ENCODE measurements at regions not wholly inside any gene's neighbourhood (a gene's known extent, or its start where the extent isn't known, plus 50 kb on each side); places are given as distances from the start of the nearest gene placed in this dataset.

DNA sequence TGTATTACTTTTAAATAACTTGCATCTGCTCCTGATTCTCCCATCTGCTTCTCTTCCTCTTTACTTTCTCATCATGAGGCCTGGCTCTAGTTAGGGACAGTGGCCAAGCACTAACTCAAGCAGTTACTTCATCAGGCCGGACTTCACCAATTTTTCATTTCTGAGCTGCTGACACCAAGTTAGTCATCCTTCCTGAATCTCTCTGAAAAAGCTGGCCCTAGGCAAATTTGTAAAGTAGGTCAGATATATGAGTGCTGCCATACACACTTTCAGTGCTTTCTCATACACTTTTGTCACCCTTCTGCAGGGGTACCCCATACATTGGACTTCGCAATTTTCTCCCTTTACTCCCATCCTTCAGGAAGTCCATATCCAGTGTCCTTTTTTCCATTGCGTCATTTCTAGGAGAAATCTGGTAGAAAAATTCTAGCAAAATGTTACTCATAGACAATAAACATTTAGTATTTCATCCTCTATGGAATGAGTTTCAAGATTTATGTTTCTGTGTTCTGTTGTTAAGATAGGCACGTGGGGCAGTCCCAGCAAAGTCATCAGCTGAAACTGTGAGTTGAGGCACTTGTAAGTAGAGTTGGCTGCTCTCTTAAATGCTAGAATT lies 276.8 kb upstream of the TMPO start:
- no peaks in the 10 kb centered on the region for H3K4me1 ChIP-seq (ENCODE audit: insufficient read depth, low read length)
- no peaks in the 10 kb centered on the region for H3K27me3 ChIP-seq (ENCODE audit: insufficient read depth, low read length)
- H3K4me3 ChIP-seq (ENCODE audit: low read length) = no peak overlapping the region
- H3K9me3 ChIP-seq (ENCODE audit: low read depth, low read length) = no peaks in the 10 kb centered on the region

DNA sequence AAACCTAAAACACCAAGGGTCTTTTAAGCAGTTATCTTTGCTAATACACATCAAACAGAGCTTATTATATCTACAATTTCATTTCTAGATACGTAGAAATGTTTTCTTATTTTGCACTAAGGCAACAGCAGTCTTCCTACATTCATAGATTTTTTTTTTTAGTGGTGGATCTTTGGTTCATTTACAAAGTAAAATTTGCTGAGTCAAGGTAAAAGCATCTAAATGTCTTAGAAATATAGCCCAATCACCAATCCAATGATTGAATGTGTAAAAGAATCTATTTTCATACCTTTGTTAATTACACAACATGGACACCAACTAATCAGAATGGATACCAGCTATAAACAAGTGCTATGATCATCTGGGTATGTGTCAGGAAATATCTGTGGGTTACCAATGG lies 272.2 kb upstream of the TMPO start:
- Histone ChIP-seq H3K9me3 (ENCODE audit: low read depth, low read length) (no peaks in the 10 kb centered on the region), H3K27me3 (ENCODE audit: insufficient read depth, low read length) (no peaks in the 10 kb centered on the region), H3K4me3 (ENCODE audit: low read length) (no peak overlapping the region), H3K4me1 (ENCODE audit: insufficient read depth, low read length) (no peaks in the 10 kb centered on the region)

- Histone ChIP-seq H3K4me1 (ENCODE audit: insufficient read depth, low read length) (no peaks in the 10 kb centered on the region), H3K27me3 (ENCODE audit: insufficient read depth, low read length) (no peaks in the 10 kb centered on the region), H3K4me3 (ENCODE audit: low read length) (no peak overlapping the region), H3K9me3 (ENCODE audit: low read depth, low read length) (no peaks in the 10 kb centered on the region)
These were observed 271.3 kb upstream of the TMPO start for GRCh38 chr12:98244136-98244535.

DNA sequence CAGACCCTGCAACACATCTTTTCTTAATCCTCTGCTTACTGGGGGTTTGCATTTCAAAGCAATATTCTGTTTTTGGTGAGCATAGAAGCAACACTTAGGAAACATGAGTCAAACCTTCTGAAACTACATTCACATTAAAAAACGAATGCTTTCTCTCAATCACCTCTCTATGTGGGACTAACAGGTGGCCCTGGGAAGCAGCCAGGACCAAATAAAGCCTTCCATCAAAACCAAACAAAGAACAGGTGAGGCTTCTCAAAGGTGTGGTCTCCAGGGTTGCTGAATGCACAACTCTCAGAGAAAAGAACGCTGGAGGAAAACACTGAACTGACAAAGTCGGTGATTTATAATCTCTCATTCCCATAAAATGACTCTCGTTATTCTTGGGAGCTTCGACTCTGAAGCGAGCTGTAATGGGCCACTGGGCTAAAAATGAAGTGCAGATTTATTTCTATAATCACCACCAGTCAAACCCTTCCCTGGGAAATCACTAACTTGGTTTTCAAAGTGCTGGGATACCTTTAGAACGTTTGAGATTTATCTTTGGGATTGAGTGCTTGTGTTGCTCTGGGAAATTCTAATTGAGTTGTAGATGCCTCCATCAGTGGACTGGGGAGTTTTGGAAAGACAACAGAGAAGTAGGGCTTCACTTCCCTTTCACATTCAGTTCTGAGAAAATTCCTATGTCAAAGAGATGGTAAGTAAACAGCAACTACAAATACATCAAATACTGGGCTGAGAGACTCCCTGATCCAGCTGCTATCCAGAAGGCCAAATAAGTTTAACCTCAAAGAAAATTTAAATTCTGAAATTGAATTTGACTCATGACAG lies 262.0 kb upstream of the TMPO start:
- Histone ChIP-seq H3K4me3 (ENCODE audit: low read length) (no peak overlapping the region), H3K27me3 (ENCODE audit: insufficient read depth, low read length) (no peaks in the 10 kb centered on the region), H3K9me3 (ENCODE audit: low read depth, low read length) (no peaks in the 10 kb centered on the region), H3K4me1 (ENCODE audit: insufficient read depth, low read length) (no peaks in the 10 kb centered on the region)

- Histone ChIP-seq H3K4me1 (ENCODE audit: insufficient read depth, low read length) (no peaks in the 10 kb centered on the region), H3K9me3 (ENCODE audit: low read depth, low read length) (no peaks in the 10 kb centered on the region), H3K27me3 (ENCODE audit: insufficient read depth, low read length) (no peaks in the 10 kb centered on the region), H3K4me3 (ENCODE audit: low read length) (no peak overlapping the region)
These were observed 258.6 kb upstream of the TMPO start for GRCh38 chr12:98256830-98257229.

DNA sequence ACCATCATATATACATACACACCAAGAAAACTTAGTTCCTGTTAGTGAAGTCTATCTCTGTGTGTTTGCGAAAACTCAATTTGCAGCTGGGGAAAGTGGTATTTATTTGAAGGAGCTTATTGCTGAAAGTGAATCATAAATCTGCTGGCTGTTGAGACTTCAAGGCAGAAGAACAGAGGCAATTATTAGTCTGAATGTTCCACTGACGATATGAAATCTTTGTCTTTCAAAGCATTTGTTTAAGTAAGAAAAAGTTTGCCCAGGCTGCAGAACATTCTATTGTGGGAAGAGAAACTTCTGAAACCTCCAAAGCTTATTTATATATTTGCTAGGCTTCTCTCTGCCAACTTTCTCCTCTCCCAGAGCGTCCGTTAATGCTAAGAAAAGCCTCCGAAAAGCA lies 255.7 kb upstream of the TMPO start:
- no peaks in the 10 kb centered on the region for H3K27me3 ChIP-seq (ENCODE audit: insufficient read depth, low read length)
- H3K4me3 ChIP-seq (ENCODE audit: low read length) = no peak overlapping the region
- no peaks in the 10 kb centered on the region for H3K9me3 ChIP-seq (ENCODE audit: low read depth, low read length)

DNA sequence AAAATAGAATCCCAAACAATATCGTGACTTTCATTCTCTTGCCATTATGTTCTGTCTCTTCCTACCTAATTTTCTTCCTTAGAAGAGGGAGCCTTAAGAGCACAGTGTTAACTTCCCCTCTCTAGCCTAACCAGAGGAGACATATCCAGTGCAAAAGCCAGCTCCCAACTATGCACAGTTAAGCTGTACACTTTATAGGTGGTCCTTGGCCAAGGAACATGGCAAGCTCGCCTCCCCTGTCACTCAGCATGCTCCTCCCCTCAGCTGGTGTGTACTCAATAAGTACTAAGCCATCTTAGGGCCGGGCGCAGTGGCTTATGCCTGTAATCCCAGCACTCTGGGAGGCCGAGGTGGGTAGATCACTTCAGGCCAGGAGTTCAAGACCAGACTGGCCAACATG lies 255.1 kb upstream of the TMPO start:
- H3K9me3 ChIP-seq (ENCODE audit: low read depth, low read length) = no peaks in the 10 kb centered on the region
- no peak overlapping the region for H3K4me3 ChIP-seq (ENCODE audit: low read length)
- H3K4me1 ChIP-seq (ENCODE audit: insufficient read depth, low read length) = no peaks in the 10 kb centered on the region
- H3K27me3 ChIP-seq (ENCODE audit: insufficient read depth, low read length) = no peaks in the 10 kb centered on the region

More for the DNA sequence above, 255.7 kb upstream of the TMPO start:
- no peaks in the 10 kb centered on the region for H3K4me1 ChIP-seq (ENCODE audit: insufficient read depth, low read length)

- Histone ChIP-seq H3K4me3 (ENCODE audit: low read length) (no peak overlapping the region), H3K27me3 (ENCODE audit: insufficient read depth, low read length) (no peaks in the 10 kb centered on the region), H3K4me1 (ENCODE audit: insufficient read depth, low read length) (no peaks in the 10 kb centered on the region), H3K9me3 (ENCODE audit: low read depth, low read length) (no peaks in the 10 kb centered on the region)
These were observed 252.5 kb upstream of the TMPO start for GRCh38 chr12:98262902-98263301.

DNA sequence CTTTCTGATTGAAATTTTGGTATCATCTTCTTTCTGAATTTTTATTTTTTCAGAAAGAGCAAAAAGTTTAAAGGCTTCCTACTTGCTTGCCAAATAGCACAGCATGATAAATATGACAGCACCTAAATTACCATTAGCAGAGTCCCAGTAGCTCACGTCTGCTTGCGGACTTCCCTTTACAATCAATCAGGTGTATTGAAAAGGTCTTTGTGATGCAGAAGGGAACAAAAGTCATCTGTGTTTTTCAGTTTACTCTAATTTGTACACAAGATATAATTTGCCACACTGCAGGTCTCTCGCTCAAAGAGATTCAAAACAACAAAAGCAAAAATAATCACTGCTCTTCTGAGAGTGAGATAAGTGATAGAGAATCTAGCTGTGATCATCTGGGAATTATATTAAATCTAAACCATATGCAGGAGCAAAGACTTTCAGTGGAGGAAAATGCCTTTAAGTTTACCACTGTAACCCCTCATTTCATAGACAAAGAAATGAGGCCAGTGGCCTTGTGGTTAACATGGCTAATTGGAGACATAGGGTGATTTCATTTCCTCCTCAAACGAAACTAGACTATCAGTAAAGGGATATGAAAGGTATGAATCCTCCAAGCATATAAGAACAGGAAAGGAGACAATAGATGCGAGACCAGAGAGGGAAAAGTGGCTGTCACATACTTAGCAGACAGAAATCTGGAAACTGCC lies 240.8 kb upstream of the TMPO start:
- Histone ChIP-seq H3K27me3 (ENCODE audit: insufficient read depth, low read length) (no peaks in the 10 kb centered on the region), H3K4me3 (ENCODE audit: low read length) (no peak overlapping the region), H3K4me1 (ENCODE audit: insufficient read depth, low read length) (no peaks in the 10 kb centered on the region), H3K9me3 (ENCODE audit: low read depth, low read length) (no peaks in the 10 kb centered on the region)

- no peaks in the 10 kb centered on the region for H3K9me3 ChIP-seq (ENCODE audit: low read depth, low read length)
- H3K27me3 ChIP-seq (ENCODE audit: insufficient read depth, low read length) = no peaks in the 10 kb centered on the region
- H3K4me1 ChIP-seq (ENCODE audit: insufficient read depth, low read length) = no peaks in the 10 kb centered on the region
- H3K4me3 ChIP-seq (ENCODE audit: low read length) = no peak overlapping the region
These were observed 240.3 kb upstream of the TMPO start for GRCh38 chr12:98275131-98275475.

DNA sequence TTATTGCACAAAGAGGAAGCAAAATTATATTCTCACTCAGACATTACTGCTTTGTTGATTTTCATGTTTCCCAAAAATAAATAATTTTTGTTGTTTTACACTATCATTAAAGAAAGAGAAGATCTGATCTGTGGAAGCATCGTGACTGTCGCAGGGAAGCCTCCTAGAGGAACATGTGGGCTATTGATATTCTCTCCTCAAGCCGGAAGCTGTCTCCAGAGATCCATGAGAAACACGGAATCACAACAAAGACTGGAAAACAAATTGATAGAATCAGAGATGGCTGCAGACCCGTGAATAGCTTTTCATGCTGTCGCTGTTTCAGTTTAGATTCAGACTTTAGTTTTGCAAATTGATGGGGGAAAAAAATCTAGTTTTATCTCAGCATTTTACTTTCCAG lies 235.2 kb upstream of the TMPO start:
- Histone ChIP-seq H3K4me1 (ENCODE audit: insufficient read depth, low read length) (no peaks in the 10 kb centered on the region), H3K4me3 (ENCODE audit: low read length) (no peak overlapping the region), H3K9me3 (ENCODE audit: low read depth, low read length) (no peaks in the 10 kb centered on the region), H3K27me3 (ENCODE audit: insufficient read depth, low read length) (no peaks in the 10 kb centered on the region)

GRCh38 chr12:98280621-98281020 lies 234.8 kb upstream of the TMPO start:
- no peaks in the 10 kb centered on the region for H3K4me1 ChIP-seq (ENCODE audit: insufficient read depth, low read length)
- H3K27me3 ChIP-seq (ENCODE audit: insufficient read depth, low read length) = no peaks in the 10 kb centered on the region
- no peak overlapping the region for H3K4me3 ChIP-seq (ENCODE audit: low read length)
- no peaks in the 10 kb centered on the region for H3K9me3 ChIP-seq (ENCODE audit: low read depth, low read length)

DNA sequence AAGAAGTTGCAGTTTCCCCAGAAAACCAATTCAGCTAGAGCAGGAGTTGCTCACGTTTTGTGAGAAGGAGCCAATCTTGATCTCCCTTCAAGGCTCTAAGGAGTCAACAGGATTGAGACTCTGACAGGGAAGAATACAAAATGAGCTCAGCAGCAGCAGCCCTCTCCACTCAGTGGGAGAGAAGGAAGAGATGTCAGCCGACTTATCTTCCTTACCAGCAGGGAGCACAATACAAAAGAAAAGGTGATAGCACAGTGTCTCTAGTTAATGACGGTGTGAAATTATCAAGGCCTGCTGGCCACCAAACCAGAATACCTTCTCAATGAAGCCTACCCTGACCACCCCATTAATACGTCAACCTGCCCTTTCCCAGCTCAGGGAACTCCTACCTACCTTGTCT lies 223.6 kb upstream of the TMPO start:
- Histone ChIP-seq H3K4me1 (ENCODE audit: insufficient read depth, low read length) (no peaks in the 10 kb centered on the region), H3K9me3 (ENCODE audit: low read depth, low read length) (no peaks in the 10 kb centered on the region), H3K27me3 (ENCODE audit: insufficient read depth, low read length) (peaks cover 10% of the 10 kb centered on the region), H3K4me3 (ENCODE audit: low read length) (no peak overlapping the region)

- Histone ChIP-seq H3K27me3 (ENCODE audit: insufficient read depth, low read length) (peaks cover 6% of the 10 kb centered on the region), H3K4me3 (ENCODE audit: low read length) (no peak overlapping the region), H3K9me3 (ENCODE audit: low read depth, low read length) (no peaks in the 10 kb centered on the region), H3K4me1 (ENCODE audit: insufficient read depth, low read length) (no peaks in the 10 kb centered on the region)
These were observed 221.2 kb upstream of the TMPO start for GRCh38 chr12:98294051-98294805.

DNA sequence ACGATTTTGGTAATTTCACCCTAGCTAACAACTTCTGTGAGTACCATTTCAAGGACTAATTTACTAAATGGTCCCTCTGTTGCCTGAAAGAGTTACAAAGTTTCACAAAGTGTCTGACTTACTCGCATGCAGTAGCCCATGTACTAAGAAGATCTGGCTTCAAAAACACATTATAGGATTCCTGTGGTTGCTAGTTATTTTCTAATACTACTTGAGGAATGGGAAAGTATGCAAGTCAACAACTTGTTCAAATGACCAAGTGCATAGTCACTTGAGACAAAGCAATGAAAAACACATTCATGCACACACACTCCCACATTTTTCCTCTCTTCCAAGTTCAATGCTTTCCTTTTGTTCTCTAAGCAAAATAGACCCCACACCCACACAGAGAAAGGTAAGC lies 219.7 kb upstream of the TMPO start:
- no peaks in the 10 kb centered on the region for H3K4me1 ChIP-seq (ENCODE audit: insufficient read depth, low read length)
- peaks cover 3% of the 10 kb centered on the region for H3K27me3 ChIP-seq (ENCODE audit: insufficient read depth, low read length)
- no peaks in the 10 kb centered on the region for H3K9me3 ChIP-seq (ENCODE audit: low read depth, low read length)
- no peak overlapping the region for H3K4me3 ChIP-seq (ENCODE audit: low read length)

All from mononuclear cell (primary cell).